GM12878 (cell line): ENCODE measurements at regions not wholly inside any gene's neighbourhood (a gene's known extent, or its start where the extent isn't known, plus 50 kb on each side); places are given as distances from the start of the nearest gene placed in this dataset.

Source experiments
- EP300 ChIP-seq, 2 experiments: fragments of 150-350 bp in 1 of 2; IDR thresholded peaks; 2 replicates each; pipeline ENCODE4 v1.6.1; 2011 to 2012; ENCODE audit warnings: low read depth in 2 of 2, low read length in 2 of 2, borderline replicate concordance in 1 of 2, improper control_type of control experiment in 1 of 2, inconsistent platforms in 1 of 2; ENCODE audit not compliant: control insufficient read depth in 1 of 2
- HDGF ChIP-seq: fragments of 450-650 bp; IDR thresholded peaks from 2 replicates; pipeline ENCODE4 v1.6.1; 2016; ENCODE audit warnings: antibody characterized with exemption
- POLR2A ChIP-seq: IDR thresholded peaks from 2 replicates; pipeline ENCODE4 v1.6.1; 2011; ENCODE audit warnings: low read depth, mild to moderate bottlenecking, low read length
- RELA ChIP-seq: fragments of 450-650 bp; IDR thresholded peaks from 2 replicates; pipeline ENCODE4 v1.8.0; 2014; ENCODE audit warnings: borderline replicate concordance; ENCODE audit not compliant: partially characterized antibody
- TF ChIP-seq, protein P1 (sequence below), 3 experiments: IDR thresholded peaks in 2 of 3; conservative IDR thresholded peaks in 1 of 3; 2 replicates each; pipeline ENCODE4 v1.5.1; 2011; ENCODE audit warnings: low read depth in 3 of 3, low read length in 3 of 3, mild to moderate bottlenecking in 3 of 3, control low read depth in 2 of 3, moderate library complexity in 2 of 3, inconsistent platforms in 1 of 3, mixed read lengths in 1 of 3; ENCODE audit not compliant: control insufficient read depth in 2 of 3, insufficient read depth in 1 of 3; ENCODE audit errors: extremely low read depth in 1 of 3

DNA sequence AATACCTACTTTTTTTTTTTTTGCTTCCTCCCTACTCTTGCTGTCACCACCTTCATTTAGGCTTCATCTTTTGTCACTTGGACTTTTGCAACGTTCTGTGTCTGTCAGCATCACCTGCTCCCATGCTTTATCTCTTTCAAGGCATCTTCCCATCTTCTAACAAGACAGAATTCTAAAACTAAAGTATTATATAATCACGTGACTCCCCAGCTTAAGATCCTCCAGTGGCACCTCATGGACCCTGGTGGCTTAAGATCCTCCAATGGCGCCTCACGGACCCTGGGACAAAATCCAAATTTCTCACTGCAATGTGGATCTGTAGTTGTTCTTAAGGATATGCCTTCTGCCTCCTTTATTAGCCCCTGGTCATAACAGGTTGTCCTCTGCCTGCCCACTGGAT, 248.2 kb upstream of the SORL1-AS1 start:
- TF ChIP-seq, protein P1, sequence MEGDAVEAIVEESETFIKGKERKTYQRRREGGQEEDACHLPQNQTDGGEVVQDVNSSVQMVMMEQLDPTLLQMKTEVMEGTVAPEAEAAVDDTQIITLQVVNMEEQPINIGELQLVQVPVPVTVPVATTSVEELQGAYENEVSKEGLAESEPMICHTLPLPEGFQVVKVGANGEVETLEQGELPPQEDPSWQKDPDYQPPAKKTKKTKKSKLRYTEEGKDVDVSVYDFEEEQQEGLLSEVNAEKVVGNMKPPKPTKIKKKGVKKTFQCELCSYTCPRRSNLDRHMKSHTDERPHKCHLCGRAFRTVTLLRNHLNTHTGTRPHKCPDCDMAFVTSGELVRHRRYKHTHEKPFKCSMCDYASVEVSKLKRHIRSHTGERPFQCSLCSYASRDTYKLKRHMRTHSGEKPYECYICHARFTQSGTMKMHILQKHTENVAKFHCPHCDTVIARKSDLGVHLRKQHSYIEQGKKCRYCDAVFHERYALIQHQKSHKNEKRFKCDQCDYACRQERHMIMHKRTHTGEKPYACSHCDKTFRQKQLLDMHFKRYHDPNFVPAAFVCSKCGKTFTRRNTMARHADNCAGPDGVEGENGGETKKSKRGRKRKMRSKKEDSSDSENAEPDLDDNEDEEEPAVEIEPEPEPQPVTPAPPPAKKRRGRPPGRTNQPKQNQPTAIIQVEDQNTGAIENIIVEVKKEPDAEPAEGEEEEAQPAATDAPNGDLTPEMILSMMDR (IDR thresholded peaks at IDR 0.05 in 2 of 3, conservative IDR thresholded peaks at IDR 0.05 in 1 of 3; ENCODE audit: control insufficient read depth in 2 of 3, extremely low read depth in 1 of 3, insufficient read depth in 1 of 3, low read depth in 3 of 3, low read length in 3 of 3): no peak
- TF ChIP-seq EP300 (IDR thresholded peaks at IDR 0.05; ENCODE audit: borderline replicate concordance in 1 of 2, control insufficient read depth in 1 of 2, low read depth in 2 of 2, low read length in 2 of 2): no peak
- no peak for TF ChIP-seq POLR2A
- no peak for TF ChIP-seq HDGF
- TF ChIP-seq RELA: no peak
